HCT116 (cell line): ENCODE measurements at regions not wholly inside any gene's neighbourhood (a gene's known extent, or its start where the extent isn't known, plus 50 kb on each side); places are given as distances from the start of the nearest gene placed in this dataset.

Experiments used
- ATAC-seq: fragments of 200-7000 bp; cut with Tn5 transposase; 2 replicates; pipeline ENCODE4 v1.9.1; 2020; ENCODE audit warnings: mild to moderate bottlenecking, moderate library complexity
- BruUV-seq: library from RNA; stranded (reverse); fragments of 400-500 nt; replicated peaks from 2 replicates; lab custom pipeline; 2021; lab: Mats Ljungman, UMichigan
- CTCF ChIA-PET: fragments of 300-600 bp; sonication (Branson Sonifier 250); formaldehyde crosslinking; loops from one replicate; lab custom pipeline; 2021; ENCODE audit warnings: antibody characterized with exemption; lab: Charles Lee
- POLR2A ChIA-PET: fragments of 300-600, 350-600 bp; sonication (Branson Sonifier 250); formaldehyde crosslinking; loops from one replicate; lab custom pipeline; 2021; ENCODE audit warnings: antibody characterized with exemption; lab: Charles Lee
- RAD21 ChIA-PET, 2 experiments: fragments of 300-600 bp; sonication (Branson Sonifier 250); formaldehyde crosslinking; loops; one replicate each; lab custom pipeline; 2023; ENCODE audit warnings: low total read pairs in 2 of 2; ENCODE audit not compliant: uncharacterized antibody in 2 of 2, unreplicated experiment in 2 of 2, low non-redundant PET in 1 of 2; lab: Charles Lee
- DNase-seq: peaks from one replicate; pipeline ENCODE4 v3.0.0-alpha.2; 2010; ENCODE audit warnings: low read depth, low spot score
- H2AFZ ChIP-seq: fragments of 200-600 bp; shearing (Covaris generic), sonication (generic); 2 replicates; pipeline ENCODE4 v1.6.1; 2017; ENCODE audit warnings: low read depth, mixed run types, mixed read lengths, antibody characterized with exemption, low read length; ENCODE audit not compliant: poor library complexity, severe bottlenecking
- H3K27ac ChIP-seq: 2 replicates; pipeline ENCODE4 v1.5.1; 2012; ENCODE audit warnings: low read depth, low read length
- H3K27me3 ChIP-seq: fragments of 200-600 bp; sonication (generic); 2 replicates; pipeline ENCODE4 v1.6.1; 2016; ENCODE audit warnings: mixed run types, low read length, mixed read lengths; ENCODE audit not compliant: insufficient read depth
- H3K36me3 ChIP-seq, 2 experiments: fragments of 200-500 bp in 1 of 2; fragments of 200-600 bp in 1 of 2; sonication (Bioruptor generic) in 1 of 2; sonication (generic) in 1 of 2; 2 replicates each; pipeline versions ENCODE4 v1.5.1 to v1.6.1; 2014 to 2016; ENCODE audit warnings: low read length in 2 of 2, inconsistent platforms in 1 of 2, mixed read lengths in 1 of 2, mixed run types in 1 of 2; ENCODE audit not compliant: insufficient read depth in 2 of 2, control insufficient read depth in 1 of 2
- H3K4me1 ChIP-seq, 2 experiments: fragments of 200-600 bp in 1 of 2; sonication (generic) in 1 of 2; 2 replicates each; pipeline versions ENCODE4 v1.5.1 to v1.6.1; 2012 to 2017; ENCODE audit warnings: low read length in 2 of 2, inconsistent platforms in 1 of 2, mild to moderate bottlenecking in 1 of 2, mixed read lengths in 1 of 2, mixed run types in 1 of 2, moderate library complexity in 1 of 2; ENCODE audit not compliant: insufficient read depth in 2 of 2, control insufficient read depth in 1 of 2
- H3K4me2 ChIP-seq: fragments of 200-600 bp; sonication (generic); 2 replicates; pipeline ENCODE4 v1.6.1; 2017; ENCODE audit warnings: mixed run types, low read length, mixed read lengths
- H3K4me3 ChIP-seq, 2 experiments: fragments of 200-600 bp in 1 of 2; sonication (generic) in 1 of 2; replicated peaks in 1 of 2; 2 replicates each; pipeline ENCODE4 v1.5.1; 2011 to 2016; ENCODE audit warnings: low read length in 2 of 2, control low read depth in 1 of 2, low read depth in 1 of 2, mild to moderate bottlenecking in 1 of 2, mixed read lengths in 1 of 2, mixed run types in 1 of 2
- H3K79me2 ChIP-seq: fragments of 200-600 bp; sonication (generic); 2 replicates; pipeline ENCODE4 v1.6.1; 2017; ENCODE audit warnings: mild to moderate bottlenecking, mixed run types, low read length, moderate library complexity, mixed read lengths; ENCODE audit not compliant: insufficient read depth
- H3K9ac ChIP-seq: fragments of 200-600 bp; sonication (generic); 2 replicates; pipeline ENCODE4 v1.6.1; 2016; ENCODE audit warnings: low read length, mixed read lengths
- H3K9me2 ChIP-seq: fragments of 200-600 bp; sonication (generic), shearing (Covaris generic); 2 replicates; pipeline ENCODE4 v1.6.1; 2017; ENCODE audit warnings: mixed run types, mild to moderate bottlenecking, moderate library complexity; ENCODE audit not compliant: insufficient read depth
- H3K9me3 ChIP-seq, 2 experiments: fragments of 200-500 bp in 1 of 2; fragments of 200-600 bp in 1 of 2; sonication (Bioruptor generic) in 1 of 2; sonication (generic) in 1 of 2; 2 replicates each; pipeline ENCODE4 v1.6.1; 2014 to 2017; ENCODE audit warnings: low read length in 2 of 2, mixed read lengths in 2 of 2, inconsistent platforms in 1 of 2, low read depth in 1 of 2, mild to moderate bottlenecking in 1 of 2, mixed run types in 1 of 2, moderate library complexity in 1 of 2; ENCODE audit not compliant: control insufficient read depth in 1 of 2, insufficient read depth in 1 of 2
- H4K20me1 ChIP-seq: fragments of 200-600 bp; sonication (generic), shearing (Covaris generic); 2 replicates; pipeline ENCODE4 v1.6.1; 2017; ENCODE audit warnings: mixed run types, mild to moderate bottlenecking, moderate library complexity; ENCODE audit not compliant: insufficient read depth
- CBX3 ChIP-seq: IDR thresholded peaks from 2 replicates; pipeline ENCODE4 v1.6.1; 2012; ENCODE audit warnings: low read depth
- ELF1 ChIP-seq: IDR thresholded peaks from 2 replicates; pipeline ENCODE4 v1.6.1; 2012; ENCODE audit warnings: low read depth, borderline replicate concordance
- MAX ChIP-seq: IDR thresholded peaks from 2 replicates; pipeline ENCODE4 v1.6.1; 2012
- POLR2A ChIP-seq: IDR thresholded peaks from 2 replicates; pipeline ENCODE4 v1.7.0; 2011; ENCODE audit warnings: borderline replicate concordance; ENCODE audit not compliant: insufficient read depth, insufficient read length; ENCODE audit errors: extremely low read depth
- RAD21 ChIP-seq: IDR thresholded peaks from 2 replicates; pipeline ENCODE4 v1.6.1; 2012; ENCODE audit warnings: low read depth, mild to moderate bottlenecking
- REST ChIP-seq: IDR thresholded peaks from 2 replicates; pipeline ENCODE4 v1.6.1; 2012; ENCODE audit warnings: low read depth
- SIN3A ChIP-seq: IDR thresholded peaks from 2 replicates; pipeline ENCODE4 v1.6.1; 2012; ENCODE audit warnings: low read depth
- SRF ChIP-seq: IDR thresholded peaks from 2 replicates; pipeline ENCODE4 v1.6.1; 2012; ENCODE audit warnings: low read depth
- ZBTB33 ChIP-seq: IDR thresholded peaks from 2 replicates; pipeline ENCODE4 v1.6.1; 2011; ENCODE audit warnings: mild to moderate bottlenecking, low read length, moderate library complexity; ENCODE audit not compliant: insufficient replicate concordance; ENCODE audit errors: extremely low read depth
- intact Hi-C: fragments of 100-400 bp; cut with micrococcal nuclease; formaldehyde crosslinking; loops from 2 replicates; pipeline ENCODE4 v1.10.0; 2022

GRCh38 chr13:47399599-47399998 is 502.7 kb upstream of the HTR2A start:
- H4K20me1 ChIP-seq: no peaks in the 10 kb centered on the region
- no peaks in the 10 kb centered on the region for H3K79me2 ChIP-seq
- no peaks in the 10 kb centered on the region for H3K27me3 ChIP-seq
- no peak overlapping the region for H3K27ac ChIP-seq
- H3K9ac ChIP-seq: no peak overlapping the region
- H3K9me2 ChIP-seq: no peaks in the 10 kb centered on the region
- no peaks in the 10 kb centered on the region for H3K36me3 ChIP-seq
- no peaks in the 10 kb centered on the region; a peak in 1 of 4 replicates for H3K9me3 ChIP-seq
- BruUV-seq: no TSS peak
- H2AFZ ChIP-seq: no peak overlapping the region
- TF ChIP-seq ELF1: no peak
- TF ChIP-seq POLR2A: no peak
- TF ChIP-seq SRF: no peak
- TF ChIP-seq REST: no peak
- no peak for TF ChIP-seq MAX
- TF ChIP-seq SIN3A: no peak
- no peak for TF ChIP-seq CBX3
- no peak overlapping the region for H3K4me3 ChIP-seq
- ChIA-PET RAD21 (no interaction called here), CTCF (no interaction called here), POLR2A (no interaction called here)
- DNase-seq (no peak), ATAC-seq (no peak)
- intact Hi-C loops: no loop called here
- no peaks in the 10 kb centered on the region for H3K4me1 ChIP-seq
- H3K4me2 ChIP-seq: no peak overlapping the region

GRCh38 chr13:47397739-47398138 is 500.9 kb upstream of the HTR2A start:
- H3K9ac ChIP-seq: no peak overlapping the region
- RAD21 ChIA-PET: no interaction called here
- no TSS peak for BruUV-seq
- TF ChIP-seq REST (no peak), RAD21 (no peak), ZBTB33 (no peak), POLR2A (no peak)
- TF ChIP-seq, all 23 proteins: peak for 0
- intact Hi-C loops: no loop called here
- CTCF ChIA-PET: no interaction called here
- Histone ChIP-seq H3K36me3 (no peaks in the 10 kb centered on the region), H3K4me1 (no peaks in the 10 kb centered on the region), H4K20me1 (no peaks in the 10 kb centered on the region), H3K4me3 (no peak overlapping the region), H2AFZ (no peak overlapping the region), H3K27me3 (no peaks in the 10 kb centered on the region), H3K9me3 (no peaks in the 10 kb centered on the region; a peak in 1 of 4 replicates), H3K9me2 (no peaks in the 10 kb centered on the region), H3K79me2 (no peaks in the 10 kb centered on the region), H3K27ac (no peak overlapping the region), H3K4me2 (no peak overlapping the region)
- POLR2A ChIA-PET: no interaction called here
- ATAC-seq (no peak), DNase-seq (no peak)
